HG02623 (cell line): ENCODE measurements at regions not wholly inside any gene's neighbourhood (a gene's known extent, or its start where the extent isn't known, plus 50 kb on each side); places are given as distances from the start of the nearest gene placed in this dataset.
"Not testable (repeated sequence)": the region's sequence is repeated elsewhere in the genome, so short reads cannot be mapped to it uniquely, and the experiment has no call there.

ENCODE experiments used
- ATAC-seq: cut with Tn5 transposase; IDR thresholded peaks from one replicate; pipeline ENCODE4 v1.9.1; 2021; ENCODE audit warnings: moderate library complexity; ENCODE audit not compliant: unreplicated experiment

- no peak for ATAC-seq
Observed at GRCh38 chr11:29486301-29486700, 530.5 kb downstream of the KCNA4 start.

GRCh38 chr11:29485641-29486040 is 531.2 kb downstream of the KCNA4 start:
- ATAC-seq: no peak

DNA sequence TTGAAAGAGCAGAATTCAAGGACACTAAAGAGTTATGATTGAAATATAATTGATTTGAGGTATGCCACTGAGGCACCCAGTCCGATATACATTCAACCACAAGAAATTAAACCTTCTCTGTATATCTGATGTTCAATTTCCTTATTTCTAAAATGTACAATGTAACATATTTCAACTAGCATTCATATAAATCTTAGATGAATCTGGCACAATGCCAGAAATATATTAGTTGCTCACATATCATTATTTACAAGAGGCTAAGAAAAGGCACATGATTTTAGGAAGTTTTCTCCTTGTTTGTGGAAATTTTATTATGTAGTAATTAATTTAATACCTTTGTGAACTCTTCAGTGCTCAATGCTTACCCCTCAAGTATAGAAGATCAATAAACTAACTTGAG is 532.3 kb downstream of the KCNA4 start:
- ATAC-seq: no peak

- no peak for ATAC-seq
Observed at GRCh38 chr11:29483831-29484230, 533.0 kb downstream of the KCNA4 start.

GRCh38 chr11:29482510-29482909 is 534.3 kb downstream of the KCNA4 start:
- ATAC-seq: no peak

DNA sequence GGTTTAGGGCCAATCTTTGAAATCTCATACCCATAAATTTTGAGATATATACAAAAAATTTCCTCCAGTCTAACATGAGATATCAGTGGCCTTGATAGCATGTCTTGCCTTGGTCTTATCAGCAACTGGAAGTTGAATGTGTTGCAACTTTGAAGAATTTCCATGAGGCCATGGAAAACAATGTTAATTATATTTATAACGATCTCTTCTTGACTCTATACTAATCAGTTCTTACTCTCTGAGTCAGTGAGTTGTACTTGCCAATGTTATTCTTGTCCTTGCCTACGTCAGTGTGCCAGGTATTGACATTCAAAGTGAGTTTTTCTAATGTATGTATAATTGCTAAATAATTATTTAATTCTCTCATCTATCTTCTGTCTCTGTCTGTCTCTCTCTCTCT is 535.1 kb downstream of the KCNA4 start:
- ATAC-seq: no peak

DNA sequence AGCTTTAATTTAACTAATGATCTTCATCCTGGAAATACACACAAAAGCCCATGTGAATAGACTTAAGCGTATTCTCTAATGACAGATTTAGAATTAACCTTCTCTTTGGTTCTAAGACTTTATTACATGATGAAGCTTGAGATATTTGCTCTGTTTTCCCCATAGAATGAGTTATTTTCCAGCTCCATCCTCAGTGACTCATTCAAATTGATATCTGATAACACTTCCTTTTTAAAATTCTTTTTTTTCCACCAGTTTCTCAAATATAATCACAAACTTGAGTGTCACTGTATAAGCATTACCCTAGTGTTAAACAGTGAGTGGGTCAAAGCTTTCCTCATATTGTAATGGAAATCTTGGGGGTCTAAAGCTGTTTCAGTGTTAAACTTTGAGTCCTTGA is 535.8 kb downstream of the KCNA4 start:
- ATAC-seq: no peak

GRCh38 chr11:29458252-29458651 is 558.6 kb downstream of the KCNA4 start:
- no peak for ATAC-seq

- no peak for ATAC-seq
Observed at GRCh38 chr11:29452146-29452545, 564.7 kb downstream of the KCNA4 start.

DNA sequence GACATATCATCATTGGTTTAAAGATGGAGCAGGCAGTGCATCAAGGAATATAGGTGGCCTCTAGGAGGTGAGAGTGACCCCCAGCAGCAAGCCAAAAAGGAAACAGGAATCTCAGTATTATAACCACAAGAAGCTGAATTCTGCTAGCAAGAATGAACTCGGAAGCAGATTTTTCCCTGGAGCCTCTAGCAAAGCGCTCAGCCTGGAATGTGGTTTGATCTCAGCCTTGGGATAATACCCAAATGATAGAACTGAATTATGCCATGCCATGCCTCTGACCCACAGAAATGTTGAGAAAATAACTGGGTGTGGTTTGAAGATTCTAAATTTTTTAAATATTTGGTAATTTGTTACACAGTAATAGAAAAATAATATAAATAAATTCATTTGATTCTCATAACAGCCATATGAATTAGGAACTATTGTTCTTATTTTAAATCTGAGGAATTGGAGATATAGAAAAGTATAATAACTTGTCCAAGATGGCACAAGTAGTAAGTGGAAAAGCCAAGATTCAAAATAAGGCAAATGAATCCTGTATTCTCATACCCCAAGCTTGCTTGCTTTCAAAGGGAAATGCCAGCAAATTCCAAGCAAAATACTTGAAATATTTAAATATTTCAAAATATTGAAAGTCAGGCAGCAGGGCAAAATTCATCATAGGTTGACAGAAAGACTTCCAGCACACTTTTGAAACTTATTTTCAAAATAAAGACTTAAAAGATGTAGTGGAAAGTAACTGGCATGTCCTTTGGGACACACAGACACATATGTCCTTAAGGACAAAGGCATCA is 567.4 kb downstream of the KCNA4 start:
- ATAC-seq: no peak

DNA sequence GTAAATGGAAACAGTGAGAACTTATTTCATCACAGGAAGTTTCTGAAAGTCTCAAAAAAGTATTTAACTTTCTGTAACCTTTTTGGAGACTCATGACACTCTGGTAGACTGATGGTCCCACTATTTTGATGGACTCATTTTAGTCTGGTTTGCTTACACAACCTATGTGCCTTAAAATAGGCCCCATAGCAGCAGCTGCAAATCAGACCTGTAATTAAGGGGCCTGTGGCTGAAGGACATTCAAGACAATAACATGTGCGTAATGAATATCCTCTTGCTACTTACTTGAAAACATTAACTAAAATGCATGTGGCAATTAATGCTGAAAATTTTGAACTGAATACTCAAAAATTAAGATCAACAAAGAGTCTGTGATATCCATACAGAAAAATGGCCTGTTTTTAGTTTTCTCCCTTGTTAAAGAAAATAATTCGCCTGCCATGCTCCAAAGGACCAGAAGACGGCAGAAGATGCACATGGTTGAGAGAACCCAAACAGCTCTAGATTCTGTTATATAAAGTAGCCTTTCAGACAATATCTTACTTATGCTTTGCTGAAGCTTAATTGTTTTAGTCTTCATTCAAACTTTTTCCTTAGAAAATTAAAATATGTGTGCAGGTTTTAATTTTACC is 568.5 kb downstream of the KCNA4 start:
- no peak for ATAC-seq

DNA sequence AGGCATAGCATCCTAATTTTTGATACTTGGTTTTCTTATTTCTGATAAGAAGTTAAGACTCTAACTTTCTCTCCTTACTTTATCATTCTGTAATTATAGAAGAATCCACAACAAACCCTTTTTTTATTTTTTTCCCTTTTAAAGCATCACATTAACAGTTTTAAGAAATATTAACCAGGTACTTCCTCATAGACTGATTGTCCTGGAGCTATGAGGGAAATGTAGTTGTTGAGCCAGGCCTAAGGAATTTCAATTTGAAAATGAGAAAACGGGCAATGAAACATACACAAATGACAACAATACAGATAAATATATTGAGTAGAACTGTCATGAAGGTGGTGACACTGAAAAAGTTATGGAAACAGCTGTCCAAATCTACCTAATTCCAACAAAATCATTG is 569.0 kb downstream of the KCNA4 start:
- ATAC-seq: no peak

DNA sequence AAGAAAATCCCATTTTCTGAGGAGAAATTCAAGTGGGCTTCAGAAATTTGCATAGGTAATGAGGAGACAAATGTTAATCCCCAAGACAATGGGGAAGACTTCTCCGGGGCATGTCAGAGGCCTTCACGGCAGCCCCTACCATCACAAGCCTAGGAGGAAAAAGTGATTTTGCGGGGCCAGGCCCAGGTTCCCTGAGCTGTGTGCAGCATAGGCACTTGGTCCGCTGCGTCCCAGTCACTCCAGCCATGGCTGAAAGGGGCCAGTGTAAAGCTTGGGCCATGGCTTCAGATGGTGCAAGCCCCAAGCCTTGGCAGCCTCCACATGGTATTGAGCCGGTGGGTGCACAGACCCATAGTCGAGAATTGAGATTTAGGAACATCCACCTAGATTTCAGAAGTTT is 570.7 kb downstream of the KCNA4 start:
- ATAC-seq: no peak

DNA sequence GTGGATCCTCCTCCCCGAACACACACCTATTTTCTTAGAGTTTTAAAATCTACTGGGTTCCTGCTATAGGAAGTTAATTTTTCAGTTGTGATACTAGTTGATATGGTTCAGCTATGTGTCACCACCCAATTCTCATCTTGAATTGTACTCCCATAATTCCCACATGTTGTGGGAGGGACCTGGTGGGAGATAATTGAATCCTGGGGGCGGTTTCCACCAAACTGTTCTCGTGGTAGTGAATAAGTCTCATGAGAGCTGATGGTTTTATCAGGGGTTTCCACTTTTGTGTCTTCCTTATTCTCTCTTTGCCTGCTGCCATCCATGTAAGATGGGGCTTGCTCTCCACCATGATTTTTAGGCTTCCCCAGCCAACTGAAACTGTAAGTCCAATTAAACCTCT is 571.6 kb downstream of the KCNA4 start:
- not testable (repeated sequence) for ATAC-seq

GRCh38 chr11:29438815-29439214 is 578.0 kb downstream of the KCNA4 start:
- no peak for ATAC-seq

- no peak for ATAC-seq
Observed at GRCh38 chr11:29435421-29435820, 581.4 kb downstream of the KCNA4 start.

- no peak for ATAC-seq
Observed at GRCh38 chr11:29432719-29433325, 584.0 kb downstream of the KCNA4 start.

DNA sequence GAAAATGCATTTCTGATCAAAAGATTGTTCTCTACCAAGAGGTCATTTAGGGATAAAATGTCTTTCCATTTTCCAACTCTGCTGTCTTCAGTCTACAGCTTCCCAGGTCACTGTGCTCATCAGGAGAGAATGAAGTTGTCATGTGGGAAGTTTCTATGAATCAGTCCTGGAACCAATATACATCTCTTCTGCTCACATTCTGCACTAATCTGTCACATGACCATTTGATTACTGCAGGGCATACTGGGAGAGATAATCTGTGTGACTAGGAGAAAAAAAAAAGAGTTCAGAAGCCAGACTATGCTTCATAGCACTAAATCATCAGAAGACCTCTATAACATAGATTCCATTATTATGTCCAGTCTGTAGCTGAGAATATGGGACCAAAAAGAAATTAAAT is 611.5 kb downstream of the KCNA4 start:
- ATAC-seq: no peak

DNA sequence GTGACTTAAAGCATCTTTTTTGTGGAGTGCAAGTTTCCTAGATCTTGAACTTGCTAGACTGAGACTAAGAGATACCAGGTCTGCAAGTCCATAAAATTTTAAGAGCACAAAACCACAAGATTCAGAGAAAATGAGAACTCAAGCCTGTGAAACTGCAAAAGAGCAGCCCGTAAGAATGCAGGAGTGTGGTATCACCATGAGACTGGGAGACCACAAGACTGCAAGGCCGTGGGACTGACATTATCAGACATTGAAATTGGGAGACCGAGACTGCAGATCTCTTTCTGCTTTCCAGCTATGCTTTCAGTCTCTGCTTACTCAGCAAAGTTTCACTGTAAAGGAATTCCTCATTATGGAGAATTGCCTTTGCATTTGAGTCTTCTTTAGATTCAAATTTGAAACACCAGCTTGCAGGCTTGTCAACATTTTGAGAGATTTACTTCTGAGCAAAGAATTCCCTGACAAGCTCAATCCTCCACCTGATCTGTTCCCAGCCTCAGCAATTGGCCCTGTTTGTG is 621.2 kb downstream of the KCNA4 start:
- no peak for ATAC-seq

- no peak for ATAC-seq
Observed at GRCh38 chr11:29389793-29390192, 627.0 kb downstream of the KCNA4 start.

DNA sequence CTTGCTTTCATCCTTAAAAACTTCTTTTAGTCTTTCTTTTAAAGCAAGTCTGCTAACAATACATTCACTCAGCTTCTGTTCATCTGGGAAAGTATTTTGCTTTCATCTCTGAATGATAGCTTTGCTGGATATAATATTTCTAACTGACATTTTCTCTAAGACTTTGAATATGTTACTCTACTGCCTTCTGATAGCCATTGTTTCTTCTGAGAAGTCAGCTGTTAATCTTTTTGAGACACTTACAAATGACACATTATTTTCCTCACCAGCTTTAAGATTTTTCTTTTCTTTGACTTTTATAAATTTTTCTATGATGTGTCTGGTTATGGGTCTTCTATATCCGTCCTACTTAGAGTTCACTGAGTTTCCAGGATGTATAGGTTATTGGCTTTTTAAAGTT is 643.1 kb downstream of the KCNA4 start:
- no peak for ATAC-seq

- no peak for ATAC-seq
Observed at GRCh38 chr11:29368126-29368525, 648.7 kb downstream of the KCNA4 start.
